ENCODE measurements at regions not wholly inside any gene's neighbourhood (a gene's known extent, or its start where the extent isn't known, plus 50 kb on each side); places are given as distances from the start of the nearest gene placed in this dataset.
"Not testable (repeated sequence)": the region's sequence is repeated elsewhere in the genome, so short reads cannot be mapped to it uniquely, and the experiment has no call there.

- DNase-seq (ENCODE audit: low spot score) = peak; percentile 41
These were observed 57.1 kb downstream of the ADCYAP1 start for GRCh38 chr18:961644-962355.

- no peak for DNase-seq (ENCODE audit: low spot score)
These were observed 58.6 kb downstream of the ADCYAP1 start for GRCh38 chr18:963276-963675.

DNA sequence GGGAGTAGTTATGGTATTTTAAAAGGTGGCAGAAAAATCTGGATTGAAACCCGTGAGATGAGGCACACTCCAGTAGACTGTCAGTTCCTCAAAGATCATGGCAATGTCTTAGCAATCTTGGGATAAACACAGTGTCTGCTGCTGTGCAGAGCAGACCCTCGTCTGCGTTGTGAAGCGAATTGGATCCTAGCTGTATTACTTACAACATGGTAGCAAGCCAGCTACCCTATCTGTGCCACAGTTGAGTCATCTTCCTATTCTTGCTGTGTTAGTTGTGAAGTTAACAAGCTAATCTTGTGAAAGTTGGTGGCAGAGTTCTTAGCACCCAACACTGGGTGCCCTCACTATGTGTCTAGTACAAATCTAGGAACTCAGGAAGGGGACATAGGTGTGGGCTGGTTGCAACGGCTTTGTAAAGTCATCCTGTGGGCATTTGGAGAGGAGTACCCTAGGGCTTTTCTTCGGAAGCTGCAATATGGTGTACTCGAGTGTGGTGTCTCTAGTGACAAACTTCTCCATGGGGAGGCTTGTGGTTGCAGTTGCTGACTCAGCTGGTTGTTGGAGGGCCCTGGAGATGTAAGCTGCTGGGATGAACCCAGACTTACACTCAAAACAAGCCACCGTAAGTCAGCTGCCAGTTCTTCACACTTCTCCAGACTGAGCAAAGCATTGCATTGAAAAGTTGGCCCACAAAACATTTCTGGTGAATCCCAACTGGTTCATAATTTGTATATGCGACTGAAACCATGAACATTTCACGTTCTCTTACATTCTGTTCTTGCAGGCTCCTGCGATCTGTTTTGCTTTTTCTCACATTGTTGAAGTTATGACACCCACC, 61.5 kb downstream of the ADCYAP1 start:
- DNase-seq (ENCODE audit: low spot score) = no peak

- no peak for DNase-seq (ENCODE audit: low spot score)
These were observed 62.3 kb downstream of the ADCYAP1 start for GRCh38 chr18:966759-967576.

DNA sequence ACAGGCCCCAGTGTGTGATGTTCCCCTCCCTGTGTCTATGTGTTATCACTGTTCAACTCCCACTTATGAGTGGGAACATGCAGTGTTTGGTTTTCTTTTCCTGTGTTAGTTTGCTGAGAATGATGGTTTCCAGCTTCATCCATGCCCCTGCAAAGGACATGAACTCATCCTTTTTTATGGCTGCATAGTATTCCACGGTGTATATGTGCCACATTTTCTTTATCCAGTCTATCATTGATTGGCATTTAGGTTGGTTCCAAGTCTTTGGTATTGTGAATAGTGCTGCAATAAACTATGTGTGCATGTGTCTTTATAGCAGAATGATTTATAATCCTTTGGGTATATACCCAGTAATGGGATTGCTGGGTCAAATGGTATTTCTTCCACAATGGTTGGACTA, 64.2 kb downstream of the ADCYAP1 start:
- DNase-seq (ENCODE audit: low spot score) = not testable (repeated sequence)

DNA sequence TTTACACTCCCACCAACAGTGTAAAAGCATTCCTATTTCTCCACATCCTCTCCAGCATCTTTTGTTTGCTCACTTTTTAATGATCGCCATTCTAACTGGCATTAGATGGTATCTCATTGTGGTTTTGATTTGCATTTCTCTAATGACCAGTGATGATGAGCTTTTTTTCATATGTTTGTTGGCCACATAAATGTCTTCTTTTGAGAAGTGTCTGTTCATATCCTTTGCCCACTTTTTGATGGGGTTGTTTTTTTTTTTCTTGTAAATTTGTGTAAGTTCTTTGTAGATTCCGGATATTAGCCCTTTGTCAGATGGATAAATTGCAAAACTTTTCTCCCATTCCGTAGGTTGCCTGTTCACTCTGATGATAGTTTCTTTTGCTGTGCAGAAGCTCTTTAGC, 64.6 kb downstream of the ADCYAP1 start:
- not testable (repeated sequence) for DNase-seq (ENCODE audit: low spot score)

DNA sequence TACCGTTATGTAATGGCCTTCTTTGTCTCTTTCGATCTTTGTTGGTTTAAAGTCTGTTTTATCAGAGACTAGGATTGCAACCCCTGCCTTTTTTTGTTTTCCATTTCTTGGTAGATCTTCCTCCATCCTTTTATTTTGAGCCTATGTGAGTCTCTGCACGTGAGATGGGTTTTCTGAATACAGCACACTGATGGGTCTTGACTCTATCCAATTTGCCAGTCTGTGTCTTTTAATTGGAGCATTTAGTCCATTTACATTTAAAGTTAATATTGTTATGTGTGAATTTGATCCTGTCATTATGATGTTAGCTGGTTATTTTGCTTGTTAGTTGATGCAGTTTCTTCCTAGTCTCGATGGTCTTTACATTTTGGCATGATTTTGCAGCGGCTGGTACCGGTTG, 69.9 kb downstream of the ADCYAP1 start:
- DNase-seq (ENCODE audit: low spot score) = not testable (repeated sequence)

- DNase-seq (ENCODE audit: low spot score) = not testable (repeated sequence)
These were observed 71.9 kb downstream of the ADCYAP1 start for GRCh38 chr18:976393-977128.

- DNase-seq (ENCODE audit: low spot score) = not testable (repeated sequence)
These were observed 72.7 kb downstream of the ADCYAP1 start for GRCh38 chr18:977327-977726.

- not testable (repeated sequence) for DNase-seq (ENCODE audit: low spot score)
These were observed 73.1 kb downstream of the ADCYAP1 start for GRCh38 chr18:977732-978131.

DNA sequence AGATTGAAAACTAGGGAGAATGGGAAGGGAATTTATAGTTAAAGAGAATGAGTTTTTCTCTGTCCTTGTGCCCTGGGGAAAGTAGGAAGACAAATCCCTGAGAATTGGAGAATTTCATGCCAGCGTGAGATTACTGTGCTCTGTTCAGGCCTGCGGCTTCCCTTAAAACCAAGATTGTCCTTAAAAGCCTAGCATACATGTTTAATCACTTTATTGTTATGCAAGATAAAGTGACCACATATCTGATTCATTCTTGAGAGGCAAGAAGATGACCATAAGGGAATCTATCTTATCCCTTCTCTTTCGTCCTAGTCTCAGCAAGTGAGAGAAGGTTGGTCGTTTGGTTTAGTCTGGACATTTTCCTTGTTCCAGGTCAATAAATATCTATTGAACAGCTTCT, 75.9 kb downstream of the ADCYAP1 start:
- DNase-seq (ENCODE audit: low spot score) = no peak

DNA sequence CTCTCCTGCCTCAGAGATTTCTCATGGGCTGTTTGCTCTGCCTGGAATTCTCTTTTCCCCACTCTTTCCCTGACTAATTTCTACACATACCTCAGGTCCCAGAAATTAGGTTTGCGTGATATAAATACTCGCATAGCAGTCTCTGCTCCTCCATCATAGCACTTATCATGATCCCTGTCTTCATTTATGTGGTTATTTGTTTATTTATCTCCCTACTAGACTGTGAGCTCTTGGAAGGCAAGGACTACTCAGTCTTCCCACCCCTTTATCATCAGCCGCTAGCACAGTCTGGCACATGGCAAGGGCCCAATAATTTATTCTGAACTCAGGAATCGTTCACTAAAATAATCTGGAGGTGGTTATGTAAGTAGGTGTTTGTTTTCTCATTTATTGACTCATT, 79.3 kb downstream of the ADCYAP1 start:
- no peak for DNase-seq (ENCODE audit: low spot score)

DNA sequence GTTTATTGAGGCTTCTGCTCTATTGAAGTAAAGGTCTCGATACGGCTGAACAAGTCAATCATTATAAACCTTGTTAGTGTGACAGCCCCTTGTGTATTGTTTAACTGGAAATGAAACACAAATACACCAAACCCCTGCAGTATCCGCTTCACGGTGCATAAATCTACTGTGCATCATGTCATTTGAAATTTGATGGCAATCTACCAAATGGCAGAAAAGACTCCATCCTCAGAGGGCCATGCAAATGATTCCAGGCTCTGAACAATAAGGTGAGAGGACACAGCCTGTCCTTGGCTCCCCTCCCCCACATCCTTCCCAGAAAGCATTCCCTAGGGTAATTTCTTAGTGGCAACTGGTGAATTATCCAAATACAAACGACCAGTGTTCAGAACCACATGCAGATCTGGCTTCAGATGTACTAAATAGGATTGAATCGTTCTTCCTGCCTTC, 80.6 kb downstream of the ADCYAP1 start:
- DNase-seq (ENCODE audit: low spot score) = no peak

DNA sequence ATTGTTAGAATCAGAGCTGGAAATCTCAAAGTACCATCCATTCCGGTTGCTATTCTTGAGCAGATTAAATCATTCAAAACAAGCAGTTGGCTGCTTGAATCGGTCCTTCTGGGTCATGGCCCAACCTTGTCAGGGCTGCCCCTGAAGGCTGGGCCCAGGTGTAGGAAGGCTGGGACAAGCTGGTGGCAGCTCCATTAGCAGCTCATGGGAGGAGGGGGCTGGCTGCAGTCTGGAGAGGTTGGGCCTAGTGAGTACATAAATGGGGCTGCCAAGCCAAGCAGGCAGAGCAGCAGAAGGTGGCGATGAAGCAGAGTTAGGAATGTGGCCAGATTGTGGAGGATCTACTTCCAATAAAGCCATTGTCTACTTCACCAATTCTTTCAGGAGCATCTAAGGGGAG, 81.4 kb downstream of the ADCYAP1 start:
- no peak for DNase-seq (ENCODE audit: low spot score)

- DNase-seq (ENCODE audit: low spot score) = no peak
These were observed 81.9 kb downstream of the ADCYAP1 start for GRCh38 chr18:986552-986951.

GRCh38 chr18:987325-988186, 82.9 kb downstream of the ADCYAP1 start:
- peak; percentile 25 for DNase-seq (ENCODE audit: low spot score)

GRCh38 chr18:989425-989824, 84.8 kb downstream of the ADCYAP1 start:
- no peak for DNase-seq (ENCODE audit: low spot score)

GRCh38 chr18:990197-990596, 85.5 kb downstream of the ADCYAP1 start:
- no peak for DNase-seq (ENCODE audit: low spot score)

DNA sequence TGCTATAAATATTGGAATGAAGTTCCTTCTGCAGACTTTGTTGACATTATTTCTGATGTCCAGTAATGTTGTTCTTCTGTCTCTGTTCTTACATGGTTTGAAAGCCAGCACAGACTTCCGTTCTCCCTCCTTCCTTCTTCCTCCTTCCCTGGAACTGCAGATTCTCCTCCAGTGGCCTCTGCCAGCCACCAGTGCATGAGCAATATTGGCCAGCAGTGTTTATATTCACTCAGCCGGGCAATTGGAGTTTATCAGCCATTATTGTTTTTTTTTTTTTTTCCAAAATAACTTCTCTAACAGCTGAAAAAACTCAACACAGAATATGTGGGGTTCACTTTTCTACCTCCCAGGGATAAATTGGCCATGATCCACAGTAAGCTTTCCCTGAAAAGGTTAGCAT, 86.8 kb downstream of the ADCYAP1 start:
- DNase-seq (ENCODE audit: low spot score) = no peak

DNA sequence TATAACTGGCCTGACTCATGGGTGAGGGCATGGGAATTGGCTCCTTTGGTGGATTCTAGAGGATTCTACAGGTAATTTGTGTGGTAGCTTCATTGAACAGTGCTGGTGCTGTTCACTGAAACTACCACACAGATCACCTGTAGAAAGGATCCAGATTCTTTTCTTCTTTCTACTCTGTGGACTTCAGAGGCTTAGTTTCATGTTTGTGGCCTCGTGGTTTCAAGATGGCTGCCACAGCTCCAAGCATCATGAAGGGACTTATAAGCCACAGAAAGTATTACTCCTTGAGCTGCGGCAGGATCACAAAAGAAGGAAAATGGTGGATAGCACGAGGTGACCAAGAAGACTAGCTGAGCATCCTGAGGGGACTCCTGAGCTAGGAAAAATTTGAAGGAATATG, 88.9 kb downstream of the ADCYAP1 start:
- DNase-seq (ENCODE audit: low spot score) = no peak

DNA sequence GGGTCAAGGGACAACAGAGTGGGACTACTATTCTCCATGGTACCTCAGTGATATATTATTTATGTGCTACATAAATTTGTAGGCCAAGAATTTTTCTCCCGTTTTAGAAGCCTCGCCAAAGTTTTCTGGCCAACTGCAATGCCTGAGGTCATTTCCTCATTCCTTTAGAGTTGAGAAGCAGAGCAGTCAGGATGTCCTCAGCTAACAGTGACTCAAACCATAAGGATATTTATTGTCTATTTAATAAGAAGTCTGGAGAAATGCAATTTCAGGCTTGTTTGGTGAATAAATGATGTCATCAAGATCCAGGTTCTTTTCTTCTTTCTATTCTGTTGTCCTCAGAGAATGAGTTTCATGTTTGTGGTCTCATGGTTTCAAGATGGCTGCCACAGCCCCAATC, 91.0 kb downstream of the ADCYAP1 start:
- DNase-seq (ENCODE audit: low spot score) = peak; percentile 62
